IMR-90 (cell line): ENCODE measurements at regions not wholly inside any gene's neighbourhood (a gene's known extent, or its start where the extent isn't known, plus 50 kb on each side); places are given as distances from the start of the nearest gene placed in this dataset.

Experiments used
- ATAC-seq: fragments of 200-7000 bp; cut with Tn5 transposase; 2 replicates; pipeline ENCODE4 v1.9.1; 2020; ENCODE audit warnings: low read depth, mild to moderate bottlenecking, moderate library complexity
- BruUV-seq: library from RNA; stranded (reverse); fragments of 400-500 nt; replicated peaks from 2 replicates; lab custom pipeline; 2021; lab: Mats Ljungman, UMichigan
- CTCF ChIA-PET: fragments of 300-600 bp; formaldehyde crosslinking; extraction: SDS; loops from one replicate; lab custom pipeline; 2021; ENCODE audit warnings: antibody characterized with exemption; lab: Yijun Ruan, JAX
- POLR2A ChIA-PET: fragments of 300-600 bp; sonication (Branson Sonifier 250); formaldehyde crosslinking; loops from one replicate; lab custom pipeline; 2022; ENCODE audit warnings: antibody characterized with exemption; ENCODE audit not compliant: unreplicated experiment; lab: Charles Lee
- DNase-seq: peaks from one replicate; pipeline ENCODE4 v3.0.0; 2013
- H2AFZ ChIP-seq: replicated peaks from 2 replicates; pipeline ENCODE3; 2013; ENCODE audit warnings: low read length, mild to moderate bottlenecking; ENCODE audit not compliant: poor library complexity
- H2AK5ac ChIP-seq: 2 replicates; pipeline ENCODE4 v1.6.1; 2013; ENCODE audit warnings: low read depth, low read length, inconsistent platforms
- H2AK9ac ChIP-seq: replicated peaks from 2 replicates; pipeline ENCODE3; 2013; ENCODE audit warnings: mild to moderate bottlenecking, low read depth, low read length, moderate library complexity; ENCODE audit not compliant: poor library complexity
- H2BK120ac ChIP-seq: 2 replicates; pipeline ENCODE4 v1.6.1; 2013; ENCODE audit warnings: low read depth, low read length, inconsistent platforms
- H2BK15ac ChIP-seq: 3 replicates; pipeline ENCODE4 v1.6.1; 2013; ENCODE audit warnings: low read depth, low read length, inconsistent platforms
- H2BK20ac ChIP-seq: 2 replicates; pipeline ENCODE4 v1.6.1; 2013; ENCODE audit warnings: low read depth, mild to moderate bottlenecking, inconsistent platforms, low read length, moderate library complexity
- H2BK5ac ChIP-seq: 2 replicates; pipeline ENCODE4 v1.6.1; 2013; ENCODE audit warnings: mild to moderate bottlenecking, low read depth, low read length, inconsistent platforms; ENCODE audit not compliant: poor library complexity, severe bottlenecking
- H3K14ac ChIP-seq: replicated peaks from 2 replicates; pipeline ENCODE4 v1.6.1; 2013; ENCODE audit warnings: low read depth, low read length, inconsistent platforms
- H3K18ac ChIP-seq: 2 replicates; pipeline ENCODE4 v1.6.1; 2013; ENCODE audit warnings: low read depth, low read length, control low read depth
- H3K23ac ChIP-seq: 2 replicates; pipeline ENCODE4 v1.6.1; 2013; ENCODE audit warnings: low read depth, low read length, inconsistent platforms
- H3K27ac ChIP-seq: 2 replicates; pipeline ENCODE4 v1.5.1; 2013; ENCODE audit warnings: mild to moderate bottlenecking, control low read depth, low read length; ENCODE audit not compliant: insufficient read depth
- H3K27me3 ChIP-seq: 2 replicates; pipeline ENCODE4 v1.6.1; 2013; ENCODE audit warnings: low read length; ENCODE audit not compliant: control insufficient read depth, insufficient read depth
- H3K36me3 ChIP-seq: 2 replicates; pipeline ENCODE4 v1.6.1; 2013; ENCODE audit warnings: low read length, mixed read lengths; ENCODE audit not compliant: control insufficient read depth, insufficient read depth
- H3K4ac ChIP-seq: 2 replicates; pipeline ENCODE4 v1.6.1; 2013; ENCODE audit warnings: low read depth, low read length, inconsistent platforms
- H3K4me1 ChIP-seq: 2 replicates; pipeline ENCODE4 v1.6.1; 2013; ENCODE audit warnings: low read length, mixed read lengths; ENCODE audit not compliant: control insufficient read depth, insufficient read depth
- H3K4me2 ChIP-seq: 2 replicates; pipeline ENCODE4 v1.6.1; 2013; ENCODE audit warnings: low read depth, mild to moderate bottlenecking, control low read depth, low read length, moderate library complexity
- H3K4me3 ChIP-seq: 2 replicates; pipeline ENCODE4 v1.5.1; 2013; ENCODE audit warnings: low read depth, mild to moderate bottlenecking, control low read depth, low read length, moderate library complexity; ENCODE audit not compliant: insufficient read depth
- H3K56ac ChIP-seq: 2 replicates; pipeline ENCODE4 v1.6.1; 2013; ENCODE audit warnings: low read length, inconsistent platforms; ENCODE audit not compliant: insufficient read depth; ENCODE audit errors: extremely low read depth
- H3K79me1 ChIP-seq, 2 experiments: 2 replicates each; pipeline ENCODE4 v1.6.1; 2013; ENCODE audit warnings: low read length in 2 of 2, inconsistent platforms in 1 of 2, low read depth in 1 of 2
- H3K9ac ChIP-seq: 2 replicates; pipeline ENCODE4 v1.6.1; 2013; ENCODE audit warnings: low read depth, low read length, control low read depth
- H3K9me1 ChIP-seq: 2 replicates; pipeline ENCODE4 v1.6.1; 2013; ENCODE audit warnings: low read length, inconsistent platforms; ENCODE audit not compliant: insufficient read depth
- H3K9me3 ChIP-seq: 2 replicates; pipeline ENCODE4 v1.6.1; 2013; ENCODE audit warnings: low read length; ENCODE audit not compliant: control insufficient read depth, insufficient read depth
- H4K20me1 ChIP-seq: 2 replicates; pipeline ENCODE4 v1.6.1; 2013; ENCODE audit warnings: low read length, inconsistent platforms; ENCODE audit not compliant: insufficient read depth
- H4K5ac ChIP-seq: 2 replicates; pipeline ENCODE4 v1.6.1; 2013; ENCODE audit warnings: mild to moderate bottlenecking, low read depth, low read length, control low read depth
- H4K8ac ChIP-seq, 2 experiments: 2 replicates each; pipeline ENCODE4 v1.6.1; 2013; ENCODE audit warnings: low read depth in 2 of 2, low read length in 2 of 2, control low read depth in 1 of 2, inconsistent platforms in 1 of 2
- H4K91ac ChIP-seq: 2 replicates; pipeline ENCODE4 v1.6.1; 2013; ENCODE audit warnings: low read depth, low read length, inconsistent platforms; ENCODE audit not compliant: insufficient read depth
- BHLHE40 ChIP-seq: fragments of 150-350 bp; IDR thresholded peaks from 2 replicates; pipeline ENCODE4 v1.6.1; 2016; ENCODE audit warnings: mild to moderate bottlenecking, low read depth, low read length
- CEBPB ChIP-seq: IDR thresholded peaks from 2 replicates; pipeline ENCODE4 v1.6.1; 2012; ENCODE audit warnings: low read depth, low read length, improper control_type of control experiment
- CHD1 ChIP-seq: IDR thresholded peaks from 2 replicates; pipeline ENCODE4 v1.6.1; 2012; ENCODE audit warnings: low read depth, low read length, improper control_type of control experiment
- FOS ChIP-seq: fragments of 150-350 bp; IDR thresholded peaks from 2 replicates; pipeline ENCODE4 v1.6.1; 2016; ENCODE audit warnings: low read depth, low read length
- MAFK ChIP-seq: IDR thresholded peaks from 2 replicates; pipeline ENCODE4 v1.6.1; 2012; ENCODE audit warnings: low read depth, low read length, improper control_type of control experiment
- MAZ ChIP-seq: IDR thresholded peaks from 2 replicates; pipeline ENCODE4 v1.6.1; 2012; ENCODE audit warnings: low read depth, mild to moderate bottlenecking, low read length, improper control_type of control experiment, moderate library complexity, borderline replicate concordance
- MXI1 ChIP-seq: IDR thresholded peaks from 2 replicates; pipeline ENCODE4 v1.6.1; 2012; ENCODE audit warnings: low read depth, mild to moderate bottlenecking, low read length, moderate library complexity, borderline replicate concordance
- NFE2L2 ChIP-seq: fragments of 150-350 bp; IDR thresholded peaks from 2 replicates; pipeline ENCODE4 v1.6.1; 2016; ENCODE audit warnings: low read depth, mild to moderate bottlenecking, low read length
- RAD21 ChIP-seq: IDR thresholded peaks from 2 replicates; pipeline ENCODE4 v1.6.1; 2012; ENCODE audit warnings: low read length, improper control_type of control experiment
- RCOR1 ChIP-seq: IDR thresholded peaks from 2 replicates; pipeline ENCODE4 v1.6.1; 2012; ENCODE audit warnings: mild to moderate bottlenecking, low read length, improper control_type of control experiment; ENCODE audit not compliant: insufficient replicate concordance
- RFX5 ChIP-seq: IDR thresholded peaks from 2 replicates; pipeline ENCODE4 v1.8.0; 2012; ENCODE audit warnings: low read depth, mild to moderate bottlenecking, low read length, moderate library complexity
- WGBS, 2 experiments: methylation state at CpG; one replicate each; pipeline versions ENCODE4 v1.1.5 to v1.1.7; 2013; ENCODE audit warnings: missing lambda C conversion rate in 2 of 2; ENCODE audit not compliant: insufficient read length in 1 of 2; ENCODE audit errors: extremely low coverage in 2 of 2; 5-methylcytosine and 5-hydroxymethylcytosine counted together
- dilution Hi-C: fragments of 300-500 bp; cut with HindIII; formaldehyde crosslinking; loops from one replicate; pipeline ENCODE4 v1.14.3; 2018; ENCODE audit warnings: low sequenced_read_pairs; ENCODE audit not compliant: unreplicated experiment
- in situ Hi-C: fragments of 300-500 bp; cut with MboI; formaldehyde crosslinking; loops from 3 replicates; pipeline ENCODE4 v1.14.3; 2019; ENCODE audit warnings: low sequenced_read_pairs, inconsistent platforms, mixed read lengths
- intact Hi-C: fragments of 100-400 bp; cut with micrococcal nuclease; formaldehyde crosslinking; loops from 2 replicates; pipeline ENCODE4 v1.10.0; 2022
- TF ChIP-seq, protein P1 (sequence below): conservative IDR thresholded peaks from 2 replicates; pipeline ENCODE4 v1.5.1; 2012; ENCODE audit warnings: mild to moderate bottlenecking, low read depth, low read length, improper control_type of control experiment
- TF ChIP-seq, protein P2 (sequence below): fragments of 150-350 bp; IDR thresholded peaks from 2 replicates; pipeline ENCODE4 v1.6.1; 2017; ENCODE audit warnings: mild to moderate bottlenecking, antibody characterized with exemption, low read length, low read depth
- TF ChIP-seq, protein P3 (sequence below): fragments of 150-350 bp; IDR thresholded peaks from 2 replicates; pipeline ENCODE4 v1.6.1; 2016; ENCODE audit warnings: low read depth, mild to moderate bottlenecking, low read length, moderate library complexity, borderline replicate concordance

DNA sequence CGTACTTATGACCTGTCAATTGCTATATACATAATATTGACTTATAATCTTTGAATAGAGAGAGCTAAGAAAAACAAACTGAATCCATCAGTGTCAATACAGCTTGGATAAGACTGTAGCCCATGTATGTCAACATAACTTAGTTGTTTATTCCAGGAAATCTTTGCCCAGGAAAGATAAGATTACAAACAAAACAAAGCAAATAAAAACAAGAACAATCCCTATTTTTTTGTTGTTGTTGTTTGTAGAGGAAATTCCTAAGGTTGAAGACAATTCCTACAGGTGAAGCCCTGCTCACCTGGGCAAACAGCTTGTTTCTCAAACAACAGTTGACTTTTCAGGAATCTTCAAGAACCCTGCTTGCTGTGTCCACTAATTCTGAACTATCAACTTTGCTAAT is 76.0 kb downstream of the HYCC1 start:
- Histone ChIP-seq H3K9ac (no peak overlapping the region), H2AFZ (no peak overlapping the region), H4K5ac (no peak overlapping the region), H3K4me3 (no peak overlapping the region), H2AK9ac (no peak overlapping the region), H2BK120ac (no peak overlapping the region), H3K4me2 (no peak overlapping the region), H3K27ac (no peak overlapping the region), H3K4me1 (peaks cover 8% of the 10 kb centered on the region), H2BK5ac (no peak overlapping the region), H3K79me1 (0 out of 4 replicates have a peak, but pooled peaks cover 0 to 3% of the 10 kb centered on the region in 2 experiments), H2AK5ac (no peak overlapping the region), H3K23ac (no peak overlapping the region), H2BK20ac (no peak overlapping the region), H3K18ac (no peak overlapping the region), H3K4ac (no peak overlapping the region), H4K20me1 (no peaks in the 10 kb centered on the region), H2BK15ac (no peak overlapping the region), H3K56ac (no peak overlapping the region), H3K9me1 (no peaks in the 10 kb centered on the region), H3K9me3 (no peaks in the 10 kb centered on the region), H3K36me3 (peaks cover 4% of the 10 kb centered on the region), H3K14ac (no peak overlapping the region), H4K8ac (no peak overlapping the region), H3K27me3 (no peaks in the 10 kb centered on the region), H4K91ac (no peak overlapping the region)
- CTCF ChIA-PET: no interaction called here
- no CpG with 5 or more reads among the region's 1 CpG for WGBS, 2 experiments
- dilution Hi-C loops (no loop called here), in situ Hi-C loops (no loop called here), intact Hi-C loops (no loop called here)
- no peak for DNase-seq
- ATAC-seq: no peak
- no TSS peak for BruUV-seq
- POLR2A ChIA-PET: no interaction called here
- TF ChIP-seq, protein P1, sequence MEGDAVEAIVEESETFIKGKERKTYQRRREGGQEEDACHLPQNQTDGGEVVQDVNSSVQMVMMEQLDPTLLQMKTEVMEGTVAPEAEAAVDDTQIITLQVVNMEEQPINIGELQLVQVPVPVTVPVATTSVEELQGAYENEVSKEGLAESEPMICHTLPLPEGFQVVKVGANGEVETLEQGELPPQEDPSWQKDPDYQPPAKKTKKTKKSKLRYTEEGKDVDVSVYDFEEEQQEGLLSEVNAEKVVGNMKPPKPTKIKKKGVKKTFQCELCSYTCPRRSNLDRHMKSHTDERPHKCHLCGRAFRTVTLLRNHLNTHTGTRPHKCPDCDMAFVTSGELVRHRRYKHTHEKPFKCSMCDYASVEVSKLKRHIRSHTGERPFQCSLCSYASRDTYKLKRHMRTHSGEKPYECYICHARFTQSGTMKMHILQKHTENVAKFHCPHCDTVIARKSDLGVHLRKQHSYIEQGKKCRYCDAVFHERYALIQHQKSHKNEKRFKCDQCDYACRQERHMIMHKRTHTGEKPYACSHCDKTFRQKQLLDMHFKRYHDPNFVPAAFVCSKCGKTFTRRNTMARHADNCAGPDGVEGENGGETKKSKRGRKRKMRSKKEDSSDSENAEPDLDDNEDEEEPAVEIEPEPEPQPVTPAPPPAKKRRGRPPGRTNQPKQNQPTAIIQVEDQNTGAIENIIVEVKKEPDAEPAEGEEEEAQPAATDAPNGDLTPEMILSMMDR: no peak
- no peak for TF ChIP-seq MAFK
- TF ChIP-seq, protein P2, sequence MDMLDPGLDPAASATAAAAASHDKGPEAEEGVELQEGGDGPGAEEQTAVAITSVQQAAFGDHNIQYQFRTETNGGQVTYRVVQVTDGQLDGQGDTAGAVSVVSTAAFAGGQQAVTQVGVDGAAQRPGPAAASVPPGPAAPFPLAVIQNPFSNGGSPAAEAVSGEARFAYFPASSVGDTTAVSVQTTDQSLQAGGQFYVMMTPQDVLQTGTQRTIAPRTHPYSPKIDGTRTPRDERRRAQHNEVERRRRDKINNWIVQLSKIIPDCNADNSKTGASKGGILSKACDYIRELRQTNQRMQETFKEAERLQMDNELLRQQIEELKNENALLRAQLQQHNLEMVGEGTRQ: no peak
- no peak for TF ChIP-seq RAD21
- no peak for TF ChIP-seq RFX5
- TF ChIP-seq MAZ: no peak
- TF ChIP-seq MXI1: no peak
- TF ChIP-seq FOS: no peak
- no peak for TF ChIP-seq RCOR1
- no peak for TF ChIP-seq BHLHE40
- TF ChIP-seq, protein P3, sequence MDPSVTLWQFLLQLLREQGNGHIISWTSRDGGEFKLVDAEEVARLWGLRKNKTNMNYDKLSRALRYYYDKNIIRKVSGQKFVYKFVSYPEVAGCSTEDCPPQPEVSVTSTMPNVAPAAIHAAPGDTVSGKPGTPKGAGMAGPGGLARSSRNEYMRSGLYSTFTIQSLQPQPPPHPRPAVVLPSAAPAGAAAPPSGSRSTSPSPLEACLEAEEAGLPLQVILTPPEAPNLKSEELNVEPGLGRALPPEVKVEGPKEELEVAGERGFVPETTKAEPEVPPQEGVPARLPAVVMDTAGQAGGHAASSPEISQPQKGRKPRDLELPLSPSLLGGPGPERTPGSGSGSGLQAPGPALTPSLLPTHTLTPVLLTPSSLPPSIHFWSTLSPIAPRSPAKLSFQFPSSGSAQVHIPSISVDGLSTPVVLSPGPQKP: no peak
- TF ChIP-seq NFE2L2: no peak
- no peak for TF ChIP-seq CEBPB
- no peak for TF ChIP-seq CHD1
